NCI-H510A (cell line): ENCODE measurements at regions not wholly inside any gene's neighbourhood (a gene's known extent, or its start where the extent isn't known, plus 50 kb on each side); places are given as distances from the start of the nearest gene placed in this dataset.

Source experiments
- DNase-seq: peaks from one replicate; lab custom pipeline; 2025; lab: John Stamatoyannopoulos, UW

DNA sequence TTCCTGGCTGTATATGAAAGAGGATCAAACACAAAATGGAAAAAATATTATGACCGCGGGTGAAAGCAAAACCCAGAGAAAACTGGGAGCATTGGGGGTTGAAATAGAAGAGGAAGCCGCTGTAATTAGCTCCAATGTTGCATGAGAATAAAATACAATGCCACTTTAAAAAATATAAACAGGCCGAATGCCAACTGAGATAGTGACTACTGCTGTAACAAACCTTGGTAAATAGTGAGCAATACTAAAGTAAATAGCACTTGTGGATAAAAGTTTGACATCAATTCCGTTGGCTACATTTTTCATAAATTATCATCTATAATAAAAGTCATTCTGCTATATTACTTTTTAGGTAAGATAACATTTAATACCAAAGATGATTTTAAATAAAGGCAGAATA is 395.8 kb upstream of the MIR17HG start:
- no peak for DNase-seq

- no peak for DNase-seq
Observed at GRCh38 chr13:90952326-90952725, 395.2 kb upstream of the MIR17HG start.

DNA sequence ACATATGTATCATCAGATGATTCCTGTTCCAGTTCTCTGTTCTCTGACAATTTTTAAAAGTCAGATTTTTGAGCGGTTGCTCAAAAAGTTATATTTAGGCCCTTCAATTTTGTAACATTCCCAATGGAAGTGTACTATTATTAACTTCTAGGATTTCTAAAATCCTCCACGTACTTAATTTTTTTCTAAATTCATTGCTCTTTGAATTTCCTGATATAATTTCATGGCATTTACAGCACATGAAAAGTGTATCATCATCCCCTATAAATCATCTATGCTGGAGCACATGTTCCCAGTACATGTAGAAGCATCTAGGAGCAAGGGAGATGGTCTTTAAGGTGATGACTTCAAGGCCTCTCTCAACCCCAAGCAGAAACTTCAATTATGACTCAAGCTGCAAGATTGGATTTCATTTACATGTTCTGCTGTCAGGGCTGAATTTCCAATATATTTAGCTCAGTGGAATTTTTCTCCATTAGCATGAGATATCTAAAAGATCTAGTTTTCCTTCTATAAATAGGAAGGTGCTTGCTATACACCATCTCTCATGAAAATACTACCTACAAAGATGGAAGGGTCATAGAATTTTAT is 392.8 kb upstream of the MIR17HG start:
- DNase-seq, result no peak

GRCh38 chr13:90956031-90956430 is 391.5 kb upstream of the MIR17HG start:
- DNase-seq, result no peak

DNA sequence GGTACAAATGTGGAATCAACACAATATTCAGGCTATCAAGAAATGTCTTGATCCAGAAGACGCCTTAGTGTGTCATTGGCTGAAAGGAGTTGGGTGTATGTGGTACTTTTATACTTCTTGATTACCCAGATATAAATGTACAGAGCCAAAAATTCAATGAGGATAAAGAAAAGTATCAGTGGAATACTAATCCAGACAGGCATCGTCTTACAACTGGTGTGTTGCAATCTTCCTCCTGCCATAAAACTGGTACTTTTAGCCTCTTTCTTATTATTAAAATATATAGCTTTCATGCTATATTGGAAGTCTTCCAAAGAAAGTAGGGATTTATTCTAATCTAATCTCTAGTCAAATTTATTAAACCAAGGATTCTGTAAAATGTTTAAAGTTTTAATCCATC is 388.6 kb upstream of the MIR17HG start:
- no peak for DNase-seq

DNA sequence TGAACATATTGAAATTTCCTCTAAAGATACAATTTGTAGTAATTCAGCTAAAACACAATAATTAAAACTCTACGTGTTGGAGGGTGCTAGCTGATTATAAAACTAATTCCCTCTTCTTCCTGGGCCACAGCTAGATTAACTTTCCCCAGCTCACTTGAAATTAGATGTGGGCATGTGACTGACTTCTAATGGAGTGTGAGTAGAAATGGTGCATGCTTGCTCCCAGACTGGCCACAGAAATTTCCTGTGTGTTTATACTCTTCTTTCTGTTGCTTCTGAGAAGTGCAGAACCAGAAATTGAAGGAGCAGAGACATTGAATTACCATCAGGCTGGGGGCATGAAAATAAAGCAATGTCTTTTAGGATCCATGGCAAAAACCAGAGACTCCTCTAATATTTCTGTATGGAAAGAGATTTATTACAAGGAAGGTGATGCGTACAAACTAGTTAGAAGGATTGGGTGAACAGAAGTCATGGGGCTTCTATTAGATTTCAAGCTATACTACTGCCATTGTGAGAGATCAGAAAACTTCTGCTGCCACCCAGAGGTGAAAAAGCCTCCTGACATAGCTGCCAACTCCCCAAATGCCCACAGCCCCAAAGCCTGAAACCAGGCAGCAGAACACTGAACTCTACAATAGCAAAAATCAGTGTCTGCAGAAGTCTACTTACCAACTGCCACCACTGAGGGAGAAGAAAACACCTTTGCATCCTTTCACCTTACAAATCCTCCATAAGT is 379.2 kb upstream of the MIR17HG start:
- no peak for DNase-seq

DNA sequence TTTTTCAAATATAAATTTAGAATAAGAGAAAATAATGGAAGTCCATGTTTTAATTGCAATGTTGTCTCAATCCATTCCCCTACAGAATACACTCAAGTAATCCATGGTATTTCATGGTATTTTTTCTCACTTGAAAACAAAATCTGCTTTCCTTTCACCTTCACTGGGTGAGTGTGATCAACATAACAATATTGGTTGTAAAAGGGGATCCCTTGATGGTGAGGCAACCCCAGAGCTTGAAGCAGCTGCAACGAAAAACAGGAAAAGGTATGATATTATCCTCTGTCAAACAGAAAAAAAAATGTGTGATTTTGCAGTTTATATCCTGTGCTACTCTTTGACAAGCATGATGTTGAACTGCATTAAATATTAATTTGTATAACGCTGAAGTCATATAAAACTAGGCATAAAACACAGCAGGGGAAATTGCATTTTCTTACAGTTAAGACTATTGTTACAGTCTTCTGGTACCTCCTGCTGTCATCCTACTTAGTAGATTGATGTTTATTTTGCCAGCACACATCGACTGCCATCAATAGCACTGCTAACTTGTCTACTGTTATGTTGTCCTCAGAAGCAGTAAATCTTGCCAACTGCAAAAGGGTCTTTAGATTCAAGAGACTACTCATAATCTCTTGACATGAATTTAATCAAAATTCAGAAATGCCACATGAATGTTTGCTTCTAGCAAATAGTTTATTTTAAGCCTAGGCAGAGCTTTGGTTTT is 373.1 kb upstream of the MIR17HG start:
- DNase-seq, result no peak

DNA sequence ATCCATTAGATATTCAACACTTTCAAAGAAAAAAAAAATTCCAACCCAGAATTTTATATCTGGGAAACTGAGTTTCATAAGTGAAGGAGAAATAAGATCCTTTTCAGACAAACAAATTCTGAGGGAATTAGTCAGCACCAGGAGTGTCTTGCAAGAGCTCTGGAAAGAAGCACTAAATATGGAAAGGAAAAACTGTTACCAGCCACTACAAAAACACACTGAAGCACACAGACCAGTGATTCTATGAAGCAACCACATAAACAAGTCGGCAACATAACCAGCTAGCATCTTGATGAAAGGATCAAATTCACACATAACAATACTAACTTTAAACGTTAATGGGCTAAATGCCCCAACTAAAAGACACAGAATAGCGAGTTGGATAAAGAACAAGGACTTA is 368.4 kb upstream of the MIR17HG start:
- no peak for DNase-seq

DNA sequence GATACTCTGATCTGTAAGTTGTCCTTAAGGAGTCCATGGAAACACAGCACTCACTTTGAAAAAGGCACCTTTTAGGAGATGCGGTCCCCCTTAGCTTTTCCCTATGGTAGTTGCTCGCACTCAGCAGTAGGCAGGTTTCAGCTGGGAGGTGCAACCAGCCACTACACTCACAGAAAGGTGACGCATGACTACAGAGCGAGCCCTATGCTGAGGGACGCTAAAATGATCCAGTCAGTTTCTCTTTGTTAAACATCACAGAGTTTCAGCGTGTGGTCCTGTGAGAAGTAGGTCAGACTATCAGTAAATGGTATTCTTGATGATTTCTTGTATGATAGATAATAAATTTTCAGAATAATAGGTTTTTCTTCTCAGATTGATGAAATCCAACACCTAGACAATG is 362.7 kb upstream of the MIR17HG start:
- DNase-seq, result no peak

DNA sequence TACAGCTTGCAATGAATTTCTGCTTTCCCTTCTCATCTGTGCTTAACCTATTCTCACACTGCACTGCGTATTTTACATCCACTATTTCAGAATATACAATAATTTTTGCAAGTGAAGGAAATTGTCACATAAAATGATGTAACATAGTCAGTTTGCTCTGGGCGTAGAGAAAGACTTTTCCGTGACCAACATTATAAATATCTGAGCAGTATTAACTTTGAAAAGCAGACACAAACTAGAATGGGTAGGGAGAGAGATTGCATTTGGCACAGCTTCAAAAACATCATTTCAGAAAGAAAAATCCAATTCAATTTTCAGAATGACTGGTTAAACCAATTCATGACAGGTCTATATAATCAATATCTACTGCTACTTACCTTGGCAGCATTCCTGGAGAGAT is 352.5 kb upstream of the MIR17HG start:
- no peak for DNase-seq

- no peak for DNase-seq
Observed at GRCh38 chr13:90995614-90996013, 351.9 kb upstream of the MIR17HG start.

GRCh38 chr13:90997951-90998350 is 349.5 kb upstream of the MIR17HG start:
- DNase-seq, result no peak

DNA sequence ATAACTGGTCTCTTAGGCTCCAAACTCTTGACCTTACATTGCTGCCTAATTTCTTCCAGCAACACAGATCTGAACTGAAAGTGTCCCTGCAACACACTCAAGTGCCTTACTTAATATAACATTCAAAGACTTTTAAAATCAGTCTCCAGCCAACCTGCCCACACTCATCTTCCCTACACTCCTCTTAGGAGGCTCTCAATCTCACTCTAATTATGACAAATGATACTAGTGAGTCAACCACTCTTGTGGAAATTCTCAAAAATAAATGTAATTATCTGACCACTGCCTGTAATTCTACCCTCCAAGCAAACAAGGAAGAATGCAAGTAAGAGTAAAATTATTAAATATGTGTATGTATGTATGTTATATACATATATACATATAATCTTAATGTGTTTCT is 348.1 kb upstream of the MIR17HG start:
- DNase-seq, result no peak

DNA sequence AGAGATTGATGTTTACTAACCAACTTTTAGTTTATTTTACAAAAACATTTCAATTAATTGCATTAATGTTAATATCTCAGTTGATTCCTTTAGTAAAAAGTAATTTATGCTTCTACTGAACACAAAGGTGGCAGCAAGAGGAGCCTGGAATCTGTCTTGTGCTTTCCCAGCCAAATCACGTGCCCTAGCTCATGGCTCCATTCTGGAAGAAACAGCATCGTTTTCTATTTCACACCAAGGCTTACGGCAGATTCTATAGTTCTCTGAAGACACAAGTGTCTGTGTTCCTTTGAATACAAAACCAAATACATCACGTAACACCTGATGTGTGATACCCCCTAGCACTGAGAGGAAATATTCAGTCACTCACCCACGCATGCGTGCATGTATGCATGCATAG is 346.1 kb upstream of the MIR17HG start:
- DNase-seq, result no peak

GRCh38 chr13:91014696-91015095 is 332.8 kb upstream of the MIR17HG start:
- no peak for DNase-seq

DNA sequence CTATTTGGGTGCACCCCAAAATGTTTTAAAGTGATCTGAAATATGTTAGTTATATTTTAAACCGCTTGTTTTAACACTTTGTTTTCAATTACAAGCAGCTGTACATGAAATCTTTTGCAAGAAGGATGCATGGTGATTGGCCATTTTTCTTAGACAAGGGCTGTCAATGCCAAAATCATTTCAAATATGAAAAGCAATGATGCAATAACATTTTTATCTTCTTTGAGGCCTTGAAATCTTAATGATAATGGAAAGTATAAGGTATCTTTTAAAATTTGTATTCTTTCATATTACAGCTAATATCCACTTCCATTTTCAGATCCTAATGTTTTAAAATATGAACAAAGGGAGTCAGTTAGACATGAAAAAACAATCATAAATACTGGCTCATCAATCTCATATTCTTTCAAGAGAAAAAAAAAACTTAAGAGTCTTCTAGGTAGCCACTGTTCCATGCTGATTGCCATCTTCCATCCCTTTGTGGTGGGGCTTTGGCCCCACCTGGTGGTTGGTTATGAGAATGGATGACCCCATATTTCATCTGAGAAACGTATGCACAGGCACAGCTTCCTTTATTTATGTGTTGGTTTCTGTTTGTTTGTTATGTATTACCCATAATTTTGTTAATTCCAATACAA is 330.3 kb upstream of the MIR17HG start:
- DNase-seq, result peak; percentile 7

DNA sequence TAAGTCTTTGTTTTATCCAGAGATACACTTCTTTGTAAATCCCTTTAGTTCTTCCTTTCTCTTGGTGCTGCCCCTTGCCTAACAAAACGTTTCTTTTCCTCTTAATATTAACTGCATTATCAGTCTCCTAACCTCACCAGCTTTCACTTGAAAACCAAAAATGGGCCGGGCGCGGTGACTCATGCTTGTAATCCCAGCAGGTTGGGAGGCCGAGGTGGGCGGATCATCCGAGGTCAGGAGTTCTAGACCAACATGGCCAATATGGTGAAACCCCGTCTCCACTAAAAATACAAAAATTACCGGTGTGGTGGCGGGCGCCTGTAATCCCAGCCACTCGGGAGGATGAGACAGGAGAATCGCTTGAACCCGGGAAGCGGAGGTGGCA is 329.8 kb upstream of the MIR17HG start:
- DNase-seq, result no peak

DNA sequence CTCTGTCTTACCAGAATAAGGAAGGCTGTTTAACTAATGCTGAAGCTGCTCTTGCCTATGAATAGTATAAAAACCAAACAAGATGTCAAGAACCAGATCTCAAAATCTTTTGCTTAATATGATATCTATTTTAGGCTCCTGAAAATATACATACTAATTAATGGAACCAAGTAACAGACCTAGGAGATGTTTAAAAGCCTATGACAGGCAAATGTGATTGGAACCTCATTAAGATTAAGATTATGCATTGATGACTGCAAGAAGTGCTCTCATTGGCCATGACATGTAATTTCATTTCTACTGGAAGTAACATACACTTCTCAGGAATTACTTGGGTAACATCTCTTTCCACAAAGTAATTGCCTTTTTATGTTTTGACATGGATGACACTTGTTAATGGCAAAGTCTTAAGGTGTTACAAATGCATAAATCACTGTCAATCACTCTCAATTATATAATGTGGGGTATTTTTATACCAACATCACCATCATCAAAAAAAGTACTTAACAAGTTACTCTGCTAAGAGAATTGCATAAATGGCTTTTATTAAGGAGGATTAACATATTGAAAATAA is 326.9 kb upstream of the MIR17HG start:
- no peak for DNase-seq

DNA sequence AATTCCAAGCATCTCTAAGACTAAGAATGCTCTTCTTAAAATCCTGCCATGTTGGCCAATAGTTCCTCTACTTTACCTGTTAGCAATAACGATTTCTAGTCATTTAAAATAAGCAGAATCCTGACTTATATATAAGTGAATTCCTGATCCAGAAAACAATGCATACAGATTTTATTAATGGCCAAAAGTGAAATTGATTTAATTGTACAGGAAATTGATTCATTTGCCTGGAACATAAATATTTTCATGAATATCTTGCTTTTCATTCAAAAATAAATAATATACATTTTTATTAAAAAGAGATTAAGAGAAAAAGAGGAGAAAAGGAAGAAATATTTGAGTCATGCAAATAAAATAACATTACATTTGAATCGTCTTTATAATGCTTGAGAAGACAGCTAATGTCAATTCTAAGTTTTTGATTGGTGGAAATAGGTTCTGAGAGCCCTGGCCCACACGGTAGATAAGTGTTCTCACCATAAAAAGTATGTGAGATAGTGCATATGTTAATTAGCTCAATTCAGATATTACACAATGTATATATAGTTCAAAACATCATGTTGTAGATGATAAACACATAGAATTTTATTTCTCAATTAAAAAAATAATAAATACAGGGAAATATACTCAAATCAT is 323.2 kb upstream of the MIR17HG start:
- DNase-seq, result no peak

- no peak for DNase-seq
Observed at GRCh38 chr13:91025442-91025841, 322.0 kb upstream of the MIR17HG start.

GRCh38 chr13:91031508-91031907 is 316.0 kb upstream of the MIR17HG start:
- DNase-seq, result no peak

DNA sequence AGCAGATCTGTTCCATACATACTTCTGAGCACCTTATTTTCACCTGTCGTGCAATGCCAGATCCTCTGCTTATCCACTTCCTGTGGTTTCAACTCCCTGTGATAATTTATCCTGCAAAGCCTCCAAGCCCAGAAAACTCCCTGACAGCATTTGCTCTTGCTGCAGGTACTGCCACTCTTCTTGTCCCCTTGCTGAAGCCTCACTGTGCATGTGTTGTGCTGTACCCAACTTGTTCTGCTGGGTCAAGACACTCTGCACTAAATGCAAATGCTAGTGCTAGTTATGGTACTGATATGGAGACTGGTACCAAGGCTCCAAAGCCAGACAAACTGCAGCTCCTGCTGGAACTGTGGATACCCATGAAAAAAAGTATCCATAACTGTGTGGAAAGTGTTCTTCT is 315.4 kb upstream of the MIR17HG start:
- no peak for DNase-seq
